ENCODE measurements at regions not wholly inside any gene's neighbourhood (a gene's known extent, or its start where the extent isn't known, plus 50 kb on each side); places are given as distances from the start of the nearest gene placed in this dataset.

- Histone ChIP-seq H3K4me1 (ENCODE audit: control insufficient read depth in 2 of 2, insufficient read depth in 2 of 2, low read length in 2 of 2) (no peaks in the 10 kb centered on the region), H3K27me3 (replicated peaks in 1 of 4; ENCODE audit: control extremely low read depth in 1 of 4, control insufficient read depth in 3 of 4, insufficient read depth in 4 of 4, low read length in 3 of 4) (no peaks in the 10 kb centered on the region), H2AFZ (ENCODE audit: insufficient read depth, low read depth, low read length, poor library complexity, severe bottlenecking) (no peak overlapping the region), H4K20me1 (ENCODE audit: control insufficient read depth, insufficient read depth, low read length, poor library complexity, severe bottlenecking) (no peaks in the 10 kb centered on the region), H3K27ac (ENCODE audit: low read length in 2 of 2) (no peak overlapping the region), H3K4me2 (replicated peaks; ENCODE audit: low read depth, low read length, poor library complexity, severe bottlenecking) (no peak overlapping the region), H3K36me3 (replicated peaks in 1 of 2; ENCODE audit: control extremely low read depth in 1 of 2, control insufficient read depth in 1 of 2, extremely low read depth in 1 of 2, insufficient read depth in 2 of 2, low read length in 1 of 2) (no peaks in the 10 kb centered on the region), H3K9me3 (ENCODE audit: control extremely low read depth in 1 of 3, control insufficient read depth in 2 of 3, insufficient read depth in 1 of 3, low read length in 2 of 3) (peaks cover 0 to 3% (median 0%) of the 10 kb centered on the region in 3 donors), H3K9ac (ENCODE audit: low read length) (no peak overlapping the region), H3K79me2 (ENCODE audit: control insufficient read depth, insufficient read depth, low read length) (no peaks in the 10 kb centered on the region), H3K4me3 (ENCODE audit: control extremely low read depth in 1 of 5, extremely low read depth in 1 of 5, insufficient read depth in 1 of 5, low read depth in 2 of 5, low read length in 4 of 5) (no peak overlapping the region)
- H3K4me3 Mint-ChIP-seq = no peak overlapping the region
- no peaks in the 10 kb centered on the region for H3K4me1 Mint-ChIP-seq
- ChIA-PET CTCF (no interaction called here), POLR2A (no interaction called here)
- DNase-seq (no peak), ATAC-seq (ENCODE audit: low read depth) (no peak)
- intact Hi-C loops (cut with micrococcal nuclease) = no loop called here
- no peak overlapping the region for H3K27ac Mint-ChIP-seq
- no peaks in the 10 kb centered on the region for H3K9me3 Mint-ChIP-seq (ENCODE audit: insufficient read depth)
- 100% methylated on average over 2 of the region's 3 CpGs for WGBS (ENCODE audit: insufficient coverage)
- TF ChIP-seq EZH2 (IDR thresholded peaks at IDR 0.05; ENCODE audit: borderline replicate concordance, insufficient read depth, low read depth, low read length, poor library complexity, severe bottlenecking) (no peak), CTCF (IDR thresholded peaks at IDR 0.05) (no peak)
- no peaks in the 10 kb centered on the region for H3K27me3 Mint-ChIP-seq
These were observed 1142.9 kb downstream of the SI start for GRCh38 chr3:163935411-163935810.

GRCh38 chr3:163929069-163929652 is 1149.1 kb downstream of the SI start:
- whole genome bisulfite sequencing (ENCODE audit: insufficient coverage) = 89% methylated on average over 1 of the region's 2 CpGs
- H4K20me1 ChIP-seq (ENCODE audit: control insufficient read depth, insufficient read depth, low read length, poor library complexity, severe bottlenecking) = no peaks in the 10 kb centered on the region
- ATAC-seq (ENCODE audit: low read depth) = no peak

More at GRCh38 chr3:163929069-163929652, 1149.1 kb downstream of the SI start:
- no peak overlapping the region for H2AFZ ChIP-seq (ENCODE audit: insufficient read depth, low read depth, low read length, poor library complexity, severe bottlenecking)
- DNase-seq = no peak
- TF ChIP-seq EZH2 (IDR thresholded peaks at IDR 0.05; ENCODE audit: borderline replicate concordance, insufficient read depth, low read depth, low read length, poor library complexity, severe bottlenecking) = no peak
- TF ChIP-seq CTCF (IDR thresholded peaks at IDR 0.05) = no peak
- H3K4me1 Mint-ChIP-seq = no peaks in the 10 kb centered on the region
- no peaks in the 10 kb centered on the region for H3K27me3 ChIP-seq (replicated peaks in 1 of 4; ENCODE audit: control extremely low read depth in 1 of 4, control insufficient read depth in 3 of 4, insufficient read depth in 4 of 4, low read length in 3 of 4)
- no peaks in the 10 kb centered on the region for H3K4me1 ChIP-seq (ENCODE audit: control insufficient read depth in 2 of 2, insufficient read depth in 2 of 2, low read length in 2 of 2)
- no peaks in the 10 kb centered on the region for H3K79me2 ChIP-seq (ENCODE audit: control insufficient read depth, insufficient read depth, low read length)
- no peak overlapping the region for H3K9ac ChIP-seq (ENCODE audit: low read length)
- H3K9me3 ChIP-seq (ENCODE audit: control extremely low read depth in 1 of 3, control insufficient read depth in 2 of 3, insufficient read depth in 1 of 3, low read length in 2 of 3) = no peaks in the 10 kb centered on the region
- H3K4me3 Mint-ChIP-seq = no peak overlapping the region
- no peaks in the 10 kb centered on the region for H3K27me3 Mint-ChIP-seq
- no peak overlapping the region for H3K27ac Mint-ChIP-seq
- ChIA-PET POLR2A (no interaction called here), CTCF (no interaction called here)
- no peaks in the 10 kb centered on the region for H3K36me3 ChIP-seq (replicated peaks in 1 of 2; ENCODE audit: control extremely low read depth in 1 of 2, control insufficient read depth in 1 of 2, extremely low read depth in 1 of 2, insufficient read depth in 2 of 2, low read length in 1 of 2)
- H3K4me3 ChIP-seq (ENCODE audit: control extremely low read depth in 1 of 5, extremely low read depth in 1 of 5, insufficient read depth in 1 of 5, low read depth in 2 of 5, low read length in 4 of 5) = no peak overlapping the region
- no peak overlapping the region for H3K27ac ChIP-seq (ENCODE audit: low read length in 2 of 2)
- no peak overlapping the region for H3K4me2 ChIP-seq (replicated peaks; ENCODE audit: low read depth, low read length, poor library complexity, severe bottlenecking)
- intact Hi-C loops (cut with micrococcal nuclease) = no loop called here
- H3K9me3 Mint-ChIP-seq (ENCODE audit: insufficient read depth) = no peaks in the 10 kb centered on the region

All from B cell (primary cell).